ENCODE measurements at regions not wholly inside any gene's neighbourhood (a gene's known extent, or its start where the extent isn't known, plus 50 kb on each side); places are given as distances from the start of the nearest gene placed in this dataset.

GRCh38 chr13:22265563-22265962 is 594.7 kb downstream of the FGF9 start:
- no peak overlapping the region for H2AFZ ChIP-seq (ENCODE audit: low read depth, low read length, poor library complexity, severe bottlenecking)
- intact Hi-C loops (cut with micrococcal nuclease) = no loop called here
- no peak for TF ChIP-seq EZH2phosphoT487 (IDR thresholded peaks at IDR 0.05; ENCODE audit: borderline replicate concordance)
- TF ChIP-seq ELF1 (IDR thresholded peaks at IDR 0.05; ENCODE audit: borderline replicate concordance, low read depth) = no peak
- no peak for TF ChIP-seq ATF3 (IDR thresholded peaks at IDR 0.05)
- no peak for TF ChIP-seq TCF7L2 (IDR thresholded peaks at IDR 0.05; ENCODE audit: borderline replicate concordance, extremely low read depth, insufficient read depth, insufficient read length)
- no peak for TF ChIP-seq SRF (IDR thresholded peaks at IDR 0.05; ENCODE audit: low read depth)
- no peak for TF ChIP-seq CEBPB (IDR thresholded peaks at IDR 0.05; ENCODE audit: low read depth)
- no peak for TF ChIP-seq ZFX (IDR thresholded peaks at IDR 0.05)
- no peak for TF ChIP-seq JUND (IDR thresholded peaks at IDR 0.05)
- no peak for TF ChIP-seq SIN3A (IDR thresholded peaks at IDR 0.05; ENCODE audit: low read depth)
- TF ChIP-seq EZH2 (IDR thresholded peaks at IDR 0.05) = no peak
- no peak for TF ChIP-seq ZBTB33 (IDR thresholded peaks at IDR 0.05; ENCODE audit: extremely low read depth, insufficient replicate concordance, low read length)
- no peak overlapping the region for H3K9ac ChIP-seq (ENCODE audit: low read length)
- no peak overlapping the region for H3K27ac ChIP-seq (ENCODE audit: low read depth, low read length)
- ATAC-seq (no peak), DNase-seq (ENCODE audit: low read depth, low spot score) (no peak)
- no peak overlapping the region for H3K4me2 ChIP-seq (ENCODE audit: low read length)
- no peaks in the 10 kb centered on the region for H3K4me1 ChIP-seq (ENCODE audit: control insufficient read depth in 1 of 2, insufficient read depth in 2 of 2, low read length in 2 of 2)
- no TSS peak for BruUV-seq (replicated peaks)
- H4K20me1 ChIP-seq (ENCODE audit: insufficient read depth) = no peaks in the 10 kb centered on the region
- ChIA-PET POLR2A (no interaction called here), RAD21 (ENCODE audit: low non-redundant PET in 1 of 2, low total read pairs in 2 of 2, uncharacterized antibody in 2 of 2, unreplicated experiment in 2 of 2) (interaction anchor here in 1 of 2 experiments (0.6 kb wide), 1 partner anchor 102 kb away, joined by 3 read pairs; no protein-coding TSS in a partner anchor), CTCF (no interaction called here)
- H3K79me2 ChIP-seq (ENCODE audit: insufficient read depth, low read length) = no peaks in the 10 kb centered on the region
- H3K9me2 ChIP-seq (ENCODE audit: insufficient read depth) = no peaks in the 10 kb centered on the region
- H3K4me3 ChIP-seq (replicated peaks in 1 of 2; ENCODE audit: low read depth in 1 of 2, low read length in 2 of 2) = no peak overlapping the region
- H3K9me3 ChIP-seq (ENCODE audit: control insufficient read depth in 1 of 2, insufficient read depth in 1 of 2, low read depth in 1 of 2, low read length in 2 of 2) = no peaks in the 10 kb centered on the region
- H3K36me3 ChIP-seq (ENCODE audit: control insufficient read depth in 1 of 2, insufficient read depth in 2 of 2, low read length in 2 of 2) = no peaks in the 10 kb centered on the region
- H3K27me3 ChIP-seq (ENCODE audit: insufficient read depth, low read length) = no peaks in the 10 kb centered on the region

Measured in HCT116 (cell line).